GM18498 (cell line): ENCODE measurements at regions not wholly inside any gene's neighbourhood (a gene's known extent, or its start where the extent isn't known, plus 50 kb on each side); places are given as distances from the start of the nearest gene placed in this dataset.
"Not testable (repeated sequence)": the region's sequence is repeated elsewhere in the genome, so short reads cannot be mapped to it uniquely, and the experiment has no call there.

ENCODE experiments used
- ATAC-seq: cut with Tn5 transposase; IDR thresholded peaks from one replicate; pipeline ENCODE4 v1.9.1; 2021; ENCODE audit warnings: mild to moderate bottlenecking, moderate library complexity; ENCODE audit not compliant: unreplicated experiment

DNA sequence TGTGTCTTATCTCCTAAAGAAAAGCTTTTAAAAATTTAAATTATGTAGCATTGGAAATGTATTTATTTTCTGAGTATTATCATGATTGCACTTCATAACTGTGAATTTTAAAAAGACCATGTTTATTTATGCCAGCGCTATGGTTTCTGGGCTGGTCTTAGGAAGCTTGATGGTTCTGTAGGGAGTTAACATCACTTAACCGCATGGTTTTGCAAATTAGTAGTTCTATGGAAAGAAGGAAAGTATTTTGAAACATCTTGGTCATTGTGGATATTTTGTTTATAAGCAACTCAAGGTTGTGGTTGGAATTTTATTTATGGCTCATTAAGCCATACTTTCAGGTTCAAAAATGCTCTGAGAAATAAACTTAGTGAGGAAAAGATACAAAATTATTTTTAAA, 549.4 kb downstream of the STK39 start:
- ATAC-seq: no peak

DNA sequence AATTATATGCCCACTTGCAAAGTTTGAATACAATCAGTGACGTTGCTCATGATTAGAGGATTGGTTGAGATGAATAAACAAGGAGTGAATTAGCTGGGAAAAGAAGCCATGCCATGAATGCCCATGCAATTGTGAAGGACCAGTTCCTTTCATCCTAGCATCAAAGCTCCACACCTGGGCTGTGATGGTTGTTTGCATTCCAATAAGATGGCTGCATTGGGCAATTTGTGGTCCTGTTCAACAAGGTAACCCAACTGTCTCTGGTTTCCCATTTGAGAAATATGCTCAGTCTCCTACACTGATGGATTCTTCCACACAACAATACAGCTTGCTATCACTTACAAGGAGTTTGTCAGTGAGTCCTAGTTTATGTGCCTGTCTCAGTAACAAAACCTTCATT, 550.2 kb downstream of the STK39 start:
- no peak for ATAC-seq

DNA sequence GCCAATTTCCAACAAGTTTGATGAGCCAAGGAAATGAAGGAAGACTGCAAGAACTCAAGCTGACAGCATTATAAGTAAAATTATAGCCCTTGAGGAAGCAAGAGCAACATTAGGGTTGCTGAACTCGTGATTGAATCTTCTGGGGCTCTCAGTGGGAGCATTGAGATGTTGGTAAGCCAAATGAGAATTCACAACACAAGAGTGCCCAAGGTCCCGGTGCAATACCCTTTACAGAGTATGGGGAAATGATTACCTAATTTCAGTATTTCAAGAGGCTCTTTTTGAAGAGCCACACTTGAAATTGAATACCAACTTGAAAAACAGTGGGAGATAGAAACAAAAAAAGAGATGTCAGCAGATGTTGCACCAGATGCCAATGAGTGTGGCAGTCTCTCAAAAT, 554.5 kb downstream of the STK39 start:
- no peak for ATAC-seq

DNA sequence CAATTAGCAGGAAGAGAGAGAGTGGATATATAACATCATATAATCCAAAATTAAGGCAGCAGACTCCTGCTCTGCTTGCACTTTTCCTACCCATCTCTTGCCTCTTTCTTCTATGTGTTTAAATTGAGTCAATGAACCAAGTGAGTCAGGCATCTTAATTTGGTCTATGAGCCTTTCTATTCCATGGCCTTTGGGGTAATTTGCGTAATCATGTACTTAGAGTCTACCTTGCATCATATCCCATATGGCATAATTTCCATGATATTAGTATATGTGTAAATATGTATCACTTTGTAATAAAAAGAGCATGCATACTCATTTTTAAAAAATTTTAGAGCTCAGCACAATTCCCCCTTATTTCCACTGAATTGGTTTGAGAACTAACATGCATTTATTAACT, 555.2 kb downstream of the STK39 start:
- no peak for ATAC-seq

DNA sequence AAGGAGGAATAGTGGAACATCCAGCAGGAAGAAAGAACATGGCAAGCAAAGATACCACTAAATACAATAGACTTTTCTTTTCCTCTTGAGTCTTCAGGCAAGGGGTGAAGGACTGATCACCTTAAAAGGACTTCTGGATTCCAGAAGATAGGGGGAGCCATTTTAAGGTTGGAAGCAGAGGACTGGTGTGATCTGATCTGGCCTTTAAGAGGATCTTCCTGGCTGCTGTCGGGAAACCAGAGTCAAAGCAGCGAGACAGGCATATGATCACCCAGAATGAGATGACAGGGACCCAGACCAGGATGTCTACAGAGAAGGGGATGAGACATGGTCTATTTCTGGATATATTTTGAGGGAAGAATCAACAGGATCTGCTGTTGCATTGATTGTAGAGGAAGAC, 558.0 kb downstream of the STK39 start:
- no peak for ATAC-seq

DNA sequence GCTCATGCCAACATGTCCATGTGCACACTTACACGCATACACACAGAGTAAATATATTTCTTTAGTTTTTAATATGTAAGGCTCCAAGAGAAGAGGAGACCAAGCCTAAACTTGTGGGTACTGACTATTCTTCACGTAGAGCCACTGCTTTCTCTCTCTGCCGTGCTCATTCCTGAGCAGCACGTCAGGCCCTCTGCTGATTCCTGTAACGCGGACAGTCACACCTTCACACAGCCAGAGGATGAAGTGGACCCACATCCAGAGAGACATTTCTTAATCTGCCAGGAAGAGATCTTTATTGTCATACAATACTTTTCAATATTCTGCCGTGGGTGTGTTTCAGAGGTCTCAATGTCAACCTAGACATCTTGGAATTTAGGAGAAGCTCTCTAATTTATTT, 560.7 kb downstream of the STK39 start:
- no peak for ATAC-seq

DNA sequence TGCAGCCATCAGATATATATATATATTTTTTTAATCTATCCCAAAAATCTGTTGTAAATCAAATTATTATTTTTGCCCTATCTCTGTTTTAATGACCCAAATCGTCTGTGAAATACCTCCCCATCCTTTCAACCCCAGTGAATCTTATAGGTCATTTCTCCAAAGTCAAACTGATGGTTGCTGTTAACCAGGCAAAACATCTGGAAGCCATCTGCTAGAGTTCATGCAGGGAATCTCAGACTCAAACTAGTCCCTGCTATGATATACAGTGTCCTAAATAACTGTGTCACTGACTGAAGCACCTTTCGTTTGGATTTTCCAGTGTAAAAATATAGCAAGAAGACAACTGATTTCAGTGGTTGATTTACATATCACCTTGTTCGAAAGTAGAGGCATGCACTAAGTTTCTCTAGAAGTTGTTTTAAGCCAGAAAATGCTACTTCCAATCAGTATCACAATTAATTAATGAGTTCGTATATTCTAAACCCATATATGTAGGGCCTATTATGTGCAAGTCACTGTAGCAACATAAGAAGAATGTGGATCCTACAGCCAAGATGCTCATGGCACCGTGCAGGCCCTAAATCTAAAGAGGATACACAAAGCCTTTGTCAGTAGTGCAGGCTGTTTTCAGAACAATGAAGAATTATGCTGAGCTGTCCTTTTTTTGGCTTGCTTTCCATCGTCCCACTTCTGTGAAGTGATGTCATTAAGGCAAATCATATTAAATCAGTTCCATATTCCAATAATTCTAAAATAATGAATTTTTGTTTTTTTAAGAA, 566.0 kb downstream of the STK39 start:
- ATAC-seq: no peak

DNA sequence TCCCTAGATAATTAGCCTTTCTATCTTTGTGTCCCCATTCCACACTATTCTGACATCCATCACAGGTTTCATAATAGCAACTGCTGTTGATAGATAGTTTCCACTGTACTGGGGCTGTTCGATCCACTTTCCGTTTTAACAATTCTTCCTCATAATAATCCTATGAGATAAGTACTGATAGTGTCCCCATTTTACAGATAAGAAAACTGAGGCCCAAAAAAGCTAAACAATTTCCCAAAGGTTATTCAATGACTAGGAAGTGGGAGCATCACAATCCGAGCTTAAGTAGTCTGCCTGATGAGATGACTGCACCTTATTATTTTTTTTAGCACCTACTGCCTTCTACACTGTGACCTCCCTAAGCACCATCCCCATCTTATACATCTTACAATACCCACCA, 569.2 kb downstream of the STK39 start:
- no peak for ATAC-seq

DNA sequence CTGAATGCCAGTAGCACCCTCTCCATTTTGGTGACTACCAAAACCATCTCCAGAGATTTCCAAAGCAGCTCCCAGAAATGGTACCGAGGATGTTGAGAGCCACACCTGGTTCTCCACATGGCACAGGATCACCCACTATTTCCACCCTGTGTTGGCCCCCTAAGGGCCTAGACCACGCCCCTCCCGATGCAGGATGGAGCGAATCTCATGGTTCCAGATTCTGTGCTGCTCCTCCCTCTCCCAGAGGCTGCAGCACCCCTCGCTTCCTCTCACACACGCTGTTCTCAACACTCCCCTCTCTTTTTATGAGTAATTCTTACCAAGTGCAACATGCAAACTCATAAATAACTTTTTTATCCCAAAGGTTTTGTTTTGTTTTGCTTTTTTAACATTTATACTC, 571.5 kb downstream of the STK39 start:
- ATAC-seq: no peak

DNA sequence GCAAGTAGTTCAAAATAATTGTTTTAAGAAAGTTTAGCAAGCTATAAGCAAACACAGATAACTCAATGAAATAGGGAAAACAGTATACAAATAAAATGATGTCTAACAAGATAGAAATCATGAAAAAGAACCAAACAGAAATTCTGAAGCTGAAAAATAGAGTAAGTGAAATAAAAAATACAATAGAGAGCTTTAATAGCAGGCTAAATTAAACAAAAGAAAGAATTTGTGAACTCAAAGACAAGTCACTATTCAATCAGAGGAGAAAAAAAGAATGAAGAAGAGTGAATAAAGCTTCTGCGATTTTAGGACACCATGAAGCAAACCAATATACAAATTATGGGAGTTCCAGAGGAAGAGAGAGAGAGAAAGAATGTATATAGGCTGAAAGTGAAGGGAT, 576.8 kb downstream of the STK39 start:
- ATAC-seq: no peak

DNA sequence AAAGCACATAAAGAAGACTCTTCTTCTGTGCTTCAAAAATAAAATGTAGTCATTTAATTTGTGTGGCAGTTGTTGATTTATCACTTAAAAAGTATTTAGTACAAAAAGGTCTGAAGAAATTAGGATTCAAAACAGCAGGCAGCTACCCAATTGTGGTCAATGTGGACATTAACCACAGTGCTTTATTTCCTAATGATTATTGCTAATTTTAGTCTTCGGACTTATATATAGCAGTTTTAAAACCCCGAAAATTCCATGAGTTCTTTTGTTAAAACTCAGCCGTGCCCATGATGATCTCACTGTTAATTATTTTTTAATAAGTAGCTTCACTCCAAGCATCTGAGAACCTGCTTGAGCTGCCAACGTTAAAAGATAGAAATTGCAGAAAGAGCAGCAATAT, 594.3 kb downstream of the STK39 start:
- ATAC-seq: no peak

DNA sequence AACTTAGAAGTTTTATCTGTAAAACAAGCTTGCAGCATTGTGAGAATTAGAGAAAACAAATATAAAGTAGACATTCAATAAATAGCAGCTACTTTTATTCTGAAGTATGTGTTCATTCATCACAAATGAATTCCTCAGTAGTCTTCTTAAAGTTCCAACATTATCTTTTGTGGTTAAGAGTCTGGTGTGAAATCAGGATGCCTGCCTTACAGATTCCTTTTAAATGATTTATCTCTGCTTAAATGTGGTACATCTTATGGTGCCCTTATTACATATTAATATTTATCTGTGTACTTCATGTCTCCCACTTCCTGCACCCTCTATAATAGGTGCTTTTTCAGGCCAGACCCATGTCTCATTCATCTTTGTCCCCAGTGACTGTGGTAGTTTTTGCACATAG, 595.0 kb downstream of the STK39 start:
- ATAC-seq: no peak

DNA sequence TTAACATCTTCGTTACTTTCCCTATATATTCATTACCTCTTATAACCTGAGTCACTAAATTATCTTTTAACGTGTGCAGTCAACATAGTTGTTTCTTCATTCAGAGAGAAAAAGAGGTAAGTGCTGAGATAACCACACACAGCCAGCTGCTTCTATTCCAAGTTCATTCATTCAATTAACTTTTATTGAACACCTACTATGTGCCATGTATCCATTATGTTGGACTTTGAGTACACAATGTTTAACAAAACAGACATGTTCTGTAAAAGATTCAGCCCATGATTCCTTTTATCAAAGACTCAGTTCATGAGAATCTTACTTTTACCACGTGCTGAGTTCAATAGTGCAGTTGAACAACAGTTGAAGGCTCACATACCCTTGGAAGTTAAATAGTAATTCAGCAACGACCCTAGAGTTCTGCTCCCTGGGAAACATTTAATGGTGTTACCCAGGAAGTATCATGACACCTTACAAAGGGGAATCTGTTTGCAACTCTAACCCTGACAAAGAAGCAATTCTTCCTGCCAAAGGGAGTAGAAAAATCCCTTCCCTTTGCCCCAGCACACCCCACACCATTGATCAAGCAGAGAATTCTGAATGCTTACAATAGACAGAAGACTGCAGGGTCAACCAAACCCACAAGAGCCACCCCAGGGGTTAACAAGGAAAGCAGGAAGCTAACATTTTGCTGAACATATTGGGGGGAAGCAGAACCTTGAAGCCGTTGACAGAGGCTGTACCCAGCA, 595.8 kb downstream of the STK39 start:
- no peak for ATAC-seq

DNA sequence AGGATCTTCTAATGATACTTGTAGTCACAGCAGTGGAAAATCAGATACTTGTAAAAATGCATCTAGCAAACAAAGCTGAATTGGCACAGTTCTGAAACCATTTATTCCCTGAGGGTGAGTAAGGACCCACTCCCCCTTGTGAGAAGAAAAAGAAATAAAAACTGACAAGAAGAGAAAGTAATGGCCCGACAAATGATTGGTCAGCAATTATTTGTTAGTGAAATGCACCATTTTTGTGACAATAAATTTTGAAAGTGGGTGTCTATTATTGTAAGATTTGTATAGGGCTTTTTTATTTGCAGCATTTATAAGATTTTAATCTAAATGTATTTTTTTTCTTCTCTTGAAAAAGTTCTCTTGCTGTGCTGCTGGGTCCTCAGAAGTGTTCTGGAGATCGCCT, 600.8 kb downstream of the STK39 start:
- ATAC-seq: no peak

DNA sequence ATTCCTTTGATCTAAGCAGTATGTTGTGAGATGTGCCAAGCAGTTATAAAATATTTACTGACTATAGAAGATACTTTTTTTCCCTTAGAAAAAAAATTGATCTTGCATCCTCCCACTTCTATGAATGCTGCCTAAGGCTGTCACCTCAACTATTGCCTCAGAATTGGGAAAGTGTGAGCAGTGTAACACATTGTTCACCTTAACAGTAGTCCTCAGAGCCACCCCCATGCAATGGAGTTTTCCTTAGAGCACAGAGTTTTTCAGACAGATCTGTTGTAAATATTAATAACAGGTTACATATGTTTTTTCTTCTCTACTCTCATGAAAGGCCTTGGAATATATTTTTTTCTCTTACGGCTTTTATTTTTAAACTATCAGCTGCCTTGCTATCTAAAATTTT, 607.3 kb downstream of the STK39 start:
- no peak for ATAC-seq

DNA sequence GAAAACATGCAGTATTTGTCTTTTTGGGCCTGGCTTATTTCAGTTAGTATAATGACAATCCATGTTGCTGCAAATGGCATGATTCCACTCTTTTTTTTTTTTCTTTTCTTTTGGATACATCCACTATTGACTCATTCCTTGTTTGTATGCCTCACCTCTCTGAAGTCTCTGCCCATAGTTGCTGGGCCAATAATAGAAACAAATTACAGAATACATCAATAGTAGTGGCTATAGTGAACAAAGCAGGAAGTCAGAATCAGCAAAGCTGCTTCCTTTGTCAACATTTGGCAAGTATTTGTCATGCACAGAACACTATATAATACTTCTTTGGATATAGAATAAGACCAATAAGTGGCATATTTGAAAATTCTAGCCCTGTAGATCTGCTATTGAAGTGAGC, 609.7 kb downstream of the STK39 start:
- ATAC-seq: no peak

DNA sequence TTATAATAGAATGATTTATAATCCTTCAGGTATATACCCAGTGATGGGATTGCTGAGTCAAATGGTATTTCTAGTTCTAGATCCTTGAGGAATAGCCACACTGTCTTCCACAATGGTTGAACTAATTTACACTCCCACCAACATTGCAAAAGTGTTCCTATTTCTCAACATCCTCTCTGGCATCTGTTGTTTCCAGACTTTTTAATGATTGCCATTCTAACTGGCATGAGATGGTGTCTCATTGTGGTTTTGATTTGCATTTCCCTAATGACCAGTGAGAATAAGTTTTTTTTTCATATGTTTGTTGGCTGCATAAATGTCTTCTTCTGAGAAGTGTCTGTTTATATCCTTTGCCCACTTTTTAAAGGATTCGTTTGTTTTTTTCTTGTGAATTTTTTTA, 615.1 kb downstream of the STK39 start:
- ATAC-seq: not testable (repeated sequence)

DNA sequence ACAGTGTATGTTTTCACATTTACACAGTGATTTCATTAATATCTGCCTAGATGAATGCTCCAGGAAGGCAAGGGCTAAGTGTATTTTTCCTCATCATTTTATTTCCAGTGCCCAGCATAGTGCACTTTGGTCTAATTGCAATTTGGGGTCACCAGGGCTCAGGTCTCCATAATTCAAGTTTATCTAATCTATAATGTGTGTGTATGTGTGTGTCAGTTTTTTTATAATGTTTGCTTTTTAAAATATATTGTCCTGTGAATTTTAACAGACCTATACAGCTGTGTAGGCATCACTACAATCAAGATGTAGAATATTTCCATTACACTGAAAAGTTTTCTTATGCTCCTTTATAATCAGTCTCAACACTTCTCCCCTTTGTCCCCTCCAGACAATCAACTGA, 620.4 kb downstream of the STK39 start:
- ATAC-seq: no peak

DNA sequence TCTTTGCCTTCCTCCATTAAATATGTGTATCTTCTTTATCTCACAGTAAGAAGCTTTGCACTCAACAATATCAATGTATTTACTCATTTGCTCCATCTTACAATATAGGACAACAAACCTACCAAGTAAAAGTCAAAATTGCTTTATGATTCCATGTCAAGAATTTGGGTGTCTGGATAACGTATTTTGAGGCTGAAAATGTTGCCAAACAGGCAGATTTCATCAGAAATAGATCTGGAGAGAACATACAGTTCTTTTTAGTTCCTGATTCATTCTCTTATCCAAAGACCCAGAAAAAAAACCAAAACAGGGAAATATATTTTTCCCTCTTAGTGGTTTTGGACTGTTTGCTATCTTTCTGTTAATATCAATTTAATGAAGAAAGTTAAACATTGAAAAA, 621.1 kb downstream of the STK39 start:
- ATAC-seq: no peak

DNA sequence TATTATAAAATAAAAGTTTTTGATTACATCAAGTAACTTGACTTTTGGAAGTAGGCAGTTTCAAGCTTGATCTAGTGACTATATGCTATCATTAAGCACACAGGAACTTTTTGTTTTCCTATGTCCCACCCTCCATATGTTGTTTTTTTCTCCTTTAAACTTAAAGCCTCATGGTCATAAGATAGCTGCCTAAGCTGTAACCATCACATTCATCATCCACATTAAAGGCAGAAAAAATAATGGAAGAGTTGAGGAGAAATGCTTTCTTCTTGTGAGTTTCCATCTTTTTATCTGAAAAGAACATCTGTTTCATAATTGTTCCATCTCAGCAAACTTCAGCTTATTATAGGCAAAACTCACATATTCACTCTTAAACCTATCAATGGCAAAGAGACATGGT, 630.4 kb downstream of the STK39 start:
- ATAC-seq: no peak

DNA sequence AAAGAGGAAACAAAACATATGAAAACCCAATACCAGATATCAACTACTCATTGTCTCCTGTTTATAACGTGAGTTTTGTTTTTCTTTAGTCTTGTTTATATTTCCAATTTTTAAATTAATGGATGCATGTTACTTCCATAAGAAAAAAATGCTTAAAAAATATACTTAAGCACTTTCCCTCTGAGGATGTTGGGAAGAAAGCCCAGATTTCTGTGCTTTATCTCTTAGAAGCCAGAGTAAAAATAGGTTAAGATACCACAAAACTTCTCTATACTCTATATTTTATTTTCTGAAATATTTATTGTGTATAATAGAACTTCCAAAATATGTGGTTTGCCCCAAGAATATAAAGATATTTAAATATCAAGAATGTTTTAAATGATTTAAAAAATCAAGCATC, 633.9 kb downstream of the STK39 start:
- ATAC-seq: no peak

DNA sequence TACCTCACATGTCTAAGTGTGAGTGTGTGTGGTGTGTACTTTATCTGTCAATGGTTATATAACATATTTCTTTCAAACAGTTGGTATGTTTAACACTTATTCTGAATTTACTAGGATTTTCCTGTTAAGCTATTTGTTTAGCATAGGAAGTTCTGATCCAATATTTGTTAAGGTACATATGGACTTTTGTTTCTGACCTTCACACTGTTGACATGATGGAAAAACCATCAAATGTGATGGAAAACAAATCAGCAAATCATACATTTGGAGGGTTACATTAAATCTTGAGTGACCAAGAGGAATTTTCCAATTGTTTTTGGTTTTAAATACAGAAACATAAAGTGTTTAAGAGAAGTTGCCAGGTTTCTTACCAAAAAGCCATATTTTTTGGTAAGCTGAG, 638.9 kb downstream of the STK39 start:
- ATAC-seq: no peak

DNA sequence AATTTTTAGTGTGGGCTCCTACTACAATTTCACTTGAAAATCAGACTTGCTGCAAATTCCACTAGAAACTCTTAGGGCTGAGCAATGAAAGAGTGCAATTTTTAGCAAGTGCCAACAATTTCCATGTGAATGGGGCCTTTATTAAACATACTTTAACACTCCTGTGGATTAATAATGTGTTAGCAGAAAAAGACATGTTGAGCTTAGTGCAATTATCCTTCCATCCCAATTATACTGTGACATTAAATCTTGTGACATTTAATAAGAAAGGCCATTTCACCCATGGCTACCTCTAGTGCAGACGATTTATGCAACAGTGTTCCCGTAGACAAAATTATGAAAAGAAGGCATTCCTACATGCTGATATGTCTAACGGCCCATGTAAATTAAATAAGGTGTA, 639.7 kb downstream of the STK39 start:
- no peak for ATAC-seq
